DMS114 treated with DMSO at 0.1 percent for 48 hours (cell line): ENCODE measurements at regions not wholly inside any gene's neighbourhood (a gene's known extent, or its start where the extent isn't known, plus 50 kb on each side); places are given as distances from the start of the nearest gene placed in this dataset.
"Not testable (repeated sequence)": the region's sequence is repeated elsewhere in the genome, so short reads cannot be mapped to it uniquely, and the experiment has no call there.

Source experiments
- DNase-seq: peaks from one replicate; lab custom pipeline; 2025; ENCODE audit not compliant: unreplicated experiment; lab: John Stamatoyannopoulos, UW

GRCh38 chrX:122863067-122863466, 321.0 kb upstream of the GRIA3 start:
- no peak for DNase-seq

GRCh38 chrX:122866532-122866931, 317.5 kb upstream of the GRIA3 start:
- DNase-seq: no peak

- DNase-seq: no peak
Observed at GRCh38 chrX:122868631-122869030, 315.4 kb upstream of the GRIA3 start.

- no peak for DNase-seq
Observed at GRCh38 chrX:122869171-122869570, 314.9 kb upstream of the GRIA3 start.

GRCh38 chrX:122878269-122878668, 305.8 kb upstream of the GRIA3 start:
- DNase-seq: no peak

GRCh38 chrX:122880952-122881351, 303.1 kb upstream of the GRIA3 start:
- no peak for DNase-seq

- no peak for DNase-seq
Observed at GRCh38 chrX:122890729-122891128, 293.3 kb upstream of the GRIA3 start.

GRCh38 chrX:122906726-122907125, 277.4 kb upstream of the GRIA3 start:
- no peak for DNase-seq

- no peak for DNase-seq
Observed at GRCh38 chrX:122907375-122907774, 276.7 kb upstream of the GRIA3 start.

- DNase-seq: no peak
Observed at GRCh38 chrX:122910697-122911096, 273.4 kb upstream of the GRIA3 start.

- DNase-seq: no peak
Observed at GRCh38 chrX:122913134-122913533, 270.9 kb upstream of the GRIA3 start.

GRCh38 chrX:122913764-122914163, 270.3 kb upstream of the GRIA3 start:
- no peak for DNase-seq

- no peak for DNase-seq
Observed at GRCh38 chrX:122914256-122914655, 269.8 kb upstream of the GRIA3 start.

GRCh38 chrX:122934131-122934530, 249.9 kb upstream of the GRIA3 start:
- no peak for DNase-seq

GRCh38 chrX:122940199-122940598, 243.9 kb upstream of the GRIA3 start:
- no peak for DNase-seq

GRCh38 chrX:122941806-122942205, 242.3 kb upstream of the GRIA3 start:
- no peak for DNase-seq

- DNase-seq: no peak
Observed at GRCh38 chrX:122943918-122944317, 240.2 kb upstream of the GRIA3 start.

- no peak for DNase-seq
Observed at GRCh38 chrX:122945328-122945727, 238.8 kb upstream of the GRIA3 start.

- DNase-seq: no peak
Observed at GRCh38 chrX:122972604-122973003, 211.5 kb upstream of the GRIA3 start.

GRCh38 chrX:122982521-122982920, 201.6 kb upstream of the GRIA3 start:
- DNase-seq: no peak

- DNase-seq: not testable (repeated sequence)
Observed at GRCh38 chrX:123002844-123003243, 181.2 kb upstream of the GRIA3 start.

- DNase-seq: no peak
Observed at GRCh38 chrX:123013141-123013540, 170.9 kb upstream of the GRIA3 start.

GRCh38 chrX:123036401-123036800, 147.7 kb upstream of the GRIA3 start:
- DNase-seq: no peak

- DNase-seq: no peak
Observed at GRCh38 chrX:123049071-123049625, 134.9 kb upstream of the GRIA3 start.
